GM12878 (cell line): ENCODE measurements at regions not wholly inside any gene's neighbourhood (a gene's known extent, or its start where the extent isn't known, plus 50 kb on each side); places are given as distances from the start of the nearest gene placed in this dataset.

Experiments
- ATAC-seq: fragments of 200-7000 bp; cut with Tn5 transposase; 3 replicates; pipeline ENCODE4 v1.9.1; 2020; ENCODE audit warnings: mild to moderate bottlenecking, moderate library complexity
- BruUV-seq: library from RNA; stranded (reverse); fragments of 400-500 nt; replicated peaks from 2 replicates; lab custom pipeline; 2021; lab: Mats Ljungman, UMichigan
- CTCF ChIA-PET: fragments of 300-600 bp; sonication (Branson Sonifier 250); formaldehyde crosslinking; extraction: SDS; loops from one replicate; lab custom pipeline; 2021; ENCODE audit warnings: inconsistent platforms; lab: Yijun Ruan, JAX
- POLR2A ChIA-PET: fragments of 350-600 bp; formaldehyde crosslinking; extraction: SDS; loops from one replicate; lab custom pipeline; 2021; ENCODE audit warnings: inconsistent platforms; lab: Charles Lee
- RAD21 ChIA-PET: fragments of 300-600 bp; sonication (Branson Sonifier 250); formaldehyde crosslinking; loops from one replicate; lab custom pipeline; 2023; ENCODE audit warnings: antibody characterized with exemption; ENCODE audit not compliant: unreplicated experiment; lab: Charles Lee
- SMC1A ChIA-PET: fragments of 300-600 bp; sonication (Branson Sonifier 250); formaldehyde crosslinking; loops from one replicate; lab custom pipeline; 2023; ENCODE audit not compliant: unreplicated experiment, uncharacterized antibody; lab: Charles Lee
- DNase-seq: peaks from one replicate; pipeline ENCODE4 v3.0.0-alpha.2; 2011; ENCODE audit warnings: low read depth, low spot score
- FAIRE-seq: peaks from 3 replicates; lab custom pipeline; 2011; peaks lifted over from hg19 to GRCh38; lab: Jason Lieb, UNC
- H2AFZ ChIP-seq: 2 replicates; pipeline ENCODE4 v1.6.0; 2011; ENCODE audit warnings: low read depth, low read length, control low read depth; ENCODE audit not compliant: control insufficient read depth
- H3K27ac ChIP-seq: 2 replicates; pipeline ENCODE4 v1.5.1; 2011; ENCODE audit warnings: control low read depth; ENCODE audit not compliant: control insufficient read depth, insufficient read depth
- H3K27me3 ChIP-seq, 2 experiments: replicated peaks in 1 of 2; 2 replicates each; pipeline versions ENCODE4 v1.6.0 to v1.6.1; 2011; ENCODE audit warnings: low read length in 1 of 2; ENCODE audit not compliant: control insufficient read depth in 2 of 2, insufficient read depth in 2 of 2
- H3K36me3 ChIP-seq, 2 experiments: 2 replicates each; pipeline ENCODE4 v1.5.1; 2011; ENCODE audit warnings: low read length in 1 of 2; ENCODE audit not compliant: control insufficient read depth in 2 of 2, insufficient read depth in 2 of 2
- H3K4me1 ChIP-seq: 2 replicates; pipeline ENCODE4 v1.6.1; 2011; ENCODE audit warnings: mild to moderate bottlenecking, low read length, moderate library complexity, mixed read lengths; ENCODE audit not compliant: control insufficient read depth, insufficient read depth
- H3K4me2 ChIP-seq: 2 replicates; pipeline ENCODE4 v1.6.0; 2011; ENCODE audit warnings: control low read depth; ENCODE audit not compliant: control insufficient read depth, insufficient read depth
- H3K4me3 ChIP-seq: fragments of 200-600 bp; sonication (generic); 2 replicates; pipeline ENCODE4 v1.5.1; 2016
- H3K79me2 ChIP-seq: 2 replicates; pipeline ENCODE4 v1.6.0; 2011; ENCODE audit warnings: low read length; ENCODE audit not compliant: control insufficient read depth, insufficient read depth
- H3K9ac ChIP-seq: 2 replicates; pipeline ENCODE4 v1.8.0; 2011; ENCODE audit warnings: low read length, control low read depth, mixed read lengths; ENCODE audit not compliant: control insufficient read depth, insufficient read depth
- H3K9me3 ChIP-seq: replicated peaks from 3 replicates; pipeline ENCODE4 v1.5.1; 2011; ENCODE audit warnings: mild to moderate bottlenecking, low read length; ENCODE audit not compliant: control insufficient read depth, insufficient read depth
- H4K20me1 ChIP-seq: 2 replicates; pipeline ENCODE4 v1.6.0; 2011; ENCODE audit not compliant: control insufficient read depth, insufficient read depth
- FOXM1 ChIP-seq: IDR thresholded peaks from 2 replicates; pipeline ENCODE4 v1.6.1; 2012; ENCODE audit warnings: low read depth, mild to moderate bottlenecking, inconsistent platforms, low read length, moderate library complexity
- IKZF1 ChIP-seq: fragments of 450-650 bp; conservative IDR thresholded peaks from 2 replicates; pipeline ENCODE4 v1.6.1; 2017; ENCODE audit warnings: antibody characterized with exemption, mild to moderate bottlenecking
- MEF2A ChIP-seq: IDR thresholded peaks from 2 replicates; pipeline ENCODE4 v1.6.1; 2011; ENCODE audit warnings: low read depth, mild to moderate bottlenecking, low read length, moderate library complexity; ENCODE audit not compliant: insufficient read depth
- RCOR1 ChIP-seq: conservative IDR thresholded peaks from 2 replicates; pipeline ENCODE4 v1.6.1; 2012; ENCODE audit warnings: low read depth, low read length, improper control_type of control experiment
- SIX5 ChIP-seq: IDR thresholded peaks from 2 replicates; pipeline ENCODE4 v1.6.1; 2011; ENCODE audit warnings: mild to moderate bottlenecking, low read depth, low read length, moderate library complexity; ENCODE audit not compliant: severe bottlenecking
- SKIL ChIP-seq: fragments of 450-650 bp; IDR thresholded peaks from 2 replicates; pipeline ENCODE4 v1.6.1; 2017; ENCODE audit warnings: mild to moderate bottlenecking, low read depth, inconsistent platforms; ENCODE audit not compliant: poor library complexity, severe bottlenecking
- TARDBP ChIP-seq: IDR thresholded peaks from 2 replicates; pipeline ENCODE4 v1.6.1; 2016; ENCODE audit warnings: borderline replicate concordance
- WGBS: methylation state at CpG from one replicate; pipeline ENCODE4 v1.1.6; 2016; ENCODE audit warnings: low lambda C conversion rate; ENCODE audit not compliant: insufficient replicate concordance, insufficient coverage; ENCODE audit errors: missing lambda C conversion rate; 5-methylcytosine and 5-hydroxymethylcytosine counted together
- in situ Hi-C: fragments of 300-500 bp; cut with MboI; formaldehyde crosslinking; loops from 9 replicates; pipeline ENCODE4 v1.14.3; 2018; ENCODE audit warnings: mixed read lengths
- intact Hi-C: fragments of 100-400 bp; cut with micrococcal nuclease; formaldehyde crosslinking; loops from one replicate; pipeline ENCODE4 v1.14.2; 2022; ENCODE audit not compliant: unreplicated experiment
- TF ChIP-seq, protein P1 (sequence below): fragments of 450-650 bp; formaldehyde crosslinking; IDR thresholded peaks from 2 replicates; pipeline ENCODE4 v1.5.0; 2022; ENCODE audit warnings: mild to moderate bottlenecking, missing genetic modification characterization

- no peaks in the 10 kb centered on the region for H3K27me3 ChIP-seq
- TF ChIP-seq SIX5 = no peak
- no peak for TF ChIP-seq IKZF1
- no peak for TF ChIP-seq TARDBP
- TF ChIP-seq, protein P1, sequence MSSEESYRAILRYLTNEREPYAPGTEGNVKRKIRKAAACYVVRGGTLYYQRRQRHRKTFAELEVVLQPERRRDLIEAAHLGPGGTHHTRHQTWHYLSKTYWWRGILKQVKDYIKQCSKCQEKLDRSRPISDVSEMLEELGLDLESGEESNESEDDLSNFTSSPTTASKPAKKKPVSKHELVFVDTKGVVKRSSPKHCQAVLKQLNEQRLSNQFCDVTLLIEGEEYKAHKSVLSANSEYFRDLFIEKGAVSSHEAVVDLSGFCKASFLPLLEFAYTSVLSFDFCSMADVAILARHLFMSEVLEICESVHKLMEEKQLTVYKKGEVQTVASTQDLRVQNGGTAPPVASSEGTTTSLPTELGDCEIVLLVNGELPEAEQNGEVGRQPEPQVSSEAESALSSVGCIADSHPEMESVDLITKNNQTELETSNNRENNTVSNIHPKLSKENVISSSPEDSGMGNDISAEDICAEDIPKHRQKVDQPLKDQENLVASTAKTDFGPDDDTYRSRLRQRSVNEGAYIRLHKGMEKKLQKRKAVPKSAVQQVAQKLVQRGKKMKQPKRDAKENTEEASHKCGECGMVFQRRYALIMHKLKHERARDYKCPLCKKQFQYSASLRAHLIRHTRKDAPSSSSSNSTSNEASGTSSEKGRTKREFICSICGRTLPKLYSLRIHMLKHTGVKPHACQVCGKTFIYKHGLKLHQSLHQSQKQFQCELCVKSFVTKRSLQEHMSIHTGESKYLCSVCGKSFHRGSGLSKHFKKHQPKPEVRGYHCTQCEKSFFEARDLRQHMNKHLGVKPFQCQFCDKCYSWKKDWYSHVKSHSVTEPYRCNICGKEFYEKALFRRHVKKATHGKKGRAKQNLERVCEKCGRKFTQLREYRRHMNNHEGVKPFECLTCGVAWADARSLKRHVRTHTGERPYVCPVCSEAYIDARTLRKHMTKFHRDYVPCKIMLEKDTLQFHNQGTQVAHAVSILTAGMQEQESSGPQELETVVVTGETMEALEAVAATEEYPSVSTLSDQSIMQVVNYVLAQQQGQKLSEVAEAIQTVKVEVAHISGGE (CRISPR knock-in tag) = no peak
- no peak for TF ChIP-seq SKIL
- no peak for TF ChIP-seq MEF2A
- TF ChIP-seq FOXM1 = no peak
- no peak for TF ChIP-seq RCOR1
- TF ChIP-seq, all 136 proteins: peak for 0
- BruUV-seq = no TSS peak
- H3K36me3 ChIP-seq = no peaks in the 10 kb centered on the region
- H3K9ac ChIP-seq = no peak overlapping the region
- SMC1A ChIA-PET = no interaction called here
- H3K4me1 ChIP-seq = no peaks in the 10 kb centered on the region
- FAIRE-seq (no peak), ATAC-seq (no peak), DNase-seq (no peak)
- no peak overlapping the region for H3K4me2 ChIP-seq
- CTCF ChIA-PET = no interaction called here
- H3K4me3 ChIP-seq = no peak overlapping the region
- no peak overlapping the region for H2AFZ ChIP-seq
- RAD21 ChIA-PET = no interaction called here
- H3K79me2 ChIP-seq = no peaks in the 10 kb centered on the region
- POLR2A ChIA-PET = no interaction called here
- in situ Hi-C loops (no loop called here), intact Hi-C loops (no loop called here)
- H3K27ac ChIP-seq = no peak overlapping the region
- WGBS = 21% methylated on average over 2 of the region's 2 CpGs
- H4K20me1 ChIP-seq = no peaks in the 10 kb centered on the region
- no peaks in the 10 kb centered on the region for H3K9me3 ChIP-seq
These were observed 305.1 kb downstream of the ZNF621 start for GRCh38 chr3:40829876-40830275.
